ENCODE measurements at regions not wholly inside any gene's neighbourhood (a gene's known extent, or its start where the extent isn't known, plus 50 kb on each side); places are given as distances from the start of the nearest gene placed in this dataset.

DNA sequence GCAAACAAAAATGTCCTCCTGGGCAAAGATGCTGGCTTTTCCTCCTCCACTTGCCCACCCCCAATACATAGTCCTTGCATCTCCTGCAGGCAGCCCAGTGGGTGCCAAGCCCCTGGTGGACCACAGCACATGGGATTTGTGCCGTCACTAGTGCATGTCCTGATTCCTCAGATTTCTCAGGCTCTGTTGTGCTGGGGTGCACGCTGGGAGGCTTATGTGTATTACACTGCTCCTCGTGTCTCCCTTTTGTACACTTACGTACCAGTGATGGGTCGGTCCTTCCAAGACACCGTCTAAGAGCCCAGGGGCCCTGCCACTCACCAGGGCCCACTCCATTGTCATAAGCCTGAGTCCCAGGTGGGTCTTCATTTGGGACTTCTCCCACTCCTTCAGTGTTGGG is 70.1 kb downstream of the PLXNA1 start:
- ATAC-seq = no peak
- Mint-ChIP-seq H3K27ac (no peak overlapping the region), H3K27me3 (peaks cover 4 to 37% (median 6%) of the 10 kb centered on the region in 5 donors), H3K4me1 (peaks cover 0 to 1% (median 0%) of the 10 kb centered on the region in 4 donors), H3K4me3 (no peak overlapping the region), H3K36me3 (peaks cover 0 to 7% (median 0%) of the 10 kb centered on the region in 3 donors), H3K9me3 (peaks cover 0 to 40% (median 17%) of the 10 kb centered on the region in 9 donors)
- POLR2A ChIA-PET = no interaction called here
- peak in 1 of 10 donors; percentile 2 for DNase-seq

- ATAC-seq = no peak
- Mint-ChIP-seq H3K36me3 (peaks cover 0 to 7% (median 0%) of the 10 kb centered on the region in 3 donors), H3K9me3 (peaks cover 0 to 40% (median 13%) of the 10 kb centered on the region in 9 donors), H3K27me3 (peaks cover 2 to 32% (median 6%) of the 10 kb centered on the region in 5 donors), H3K4me3 (no peak overlapping the region), H3K4me1 (no peaks in the 10 kb centered on the region), H3K27ac (no peak overlapping the region)
- DNase-seq = peak in 1 of 10 donors; percentile 49
- POLR2A ChIA-PET = no interaction called here
Observed at GRCh38 chr3:127053450-127053849, 70.5 kb downstream of the PLXNA1 start.

DNA sequence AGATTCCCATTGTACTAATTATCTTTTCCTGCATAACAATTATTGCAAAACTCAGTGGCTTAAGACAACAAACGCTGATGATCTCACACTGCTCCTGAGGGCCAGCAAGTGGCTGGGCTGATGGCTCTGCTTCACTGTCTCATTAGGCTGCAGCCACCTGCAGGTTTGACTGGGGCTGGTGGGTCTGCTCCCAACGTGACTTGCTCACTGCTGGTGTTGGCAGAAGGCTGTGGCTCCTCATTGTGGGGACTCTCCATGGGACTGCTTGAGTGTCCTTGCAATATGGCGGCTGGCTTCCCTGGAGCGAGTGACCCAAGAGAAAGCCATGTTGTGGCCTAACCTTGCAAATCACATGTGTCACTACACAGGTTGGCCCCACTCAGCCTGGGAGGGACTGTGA is 71.1 kb downstream of the PLXNA1 start:
- POLR2A ChIA-PET = no interaction called here
- H3K9me3 Mint-ChIP-seq = peaks cover 0 to 42% (median 12%) of the 10 kb centered on the region in 9 donors
- H3K4me3 Mint-ChIP-seq = no peak overlapping the region
- H3K27me3 Mint-ChIP-seq = peaks cover 2 to 27% (median 5%) of the 10 kb centered on the region in 5 donors
- peak in 1 of 10 donors; percentile 18 for DNase-seq
- H3K27ac Mint-ChIP-seq = no peak overlapping the region
- peaks cover 0 to 7% (median 0%) of the 10 kb centered on the region in 3 donors for H3K36me3 Mint-ChIP-seq
- H3K4me1 Mint-ChIP-seq = no peaks in the 10 kb centered on the region
- no peak for ATAC-seq

- Mint-ChIP-seq H3K4me1 (no peaks in the 10 kb centered on the region), H3K27me3 (peaks cover 0 to 17% (median 4%) of the 10 kb centered on the region in 5 donors), H3K27ac (no peak overlapping the region), H3K4me3 (no peak overlapping the region), H3K36me3 (peaks cover 0 to 7% (median 0%) of the 10 kb centered on the region in 3 donors), H3K9me3 (peaks cover 0 to 35% (median 12%) of the 10 kb centered on the region in 9 donors)
- POLR2A ChIA-PET = no interaction called here
- DNase-seq (peak in 1 of 10 donors; percentile 58), ATAC-seq (no peak)
Observed at GRCh38 chr3:127056281-127056680, 73.4 kb downstream of the PLXNA1 start.

DNA sequence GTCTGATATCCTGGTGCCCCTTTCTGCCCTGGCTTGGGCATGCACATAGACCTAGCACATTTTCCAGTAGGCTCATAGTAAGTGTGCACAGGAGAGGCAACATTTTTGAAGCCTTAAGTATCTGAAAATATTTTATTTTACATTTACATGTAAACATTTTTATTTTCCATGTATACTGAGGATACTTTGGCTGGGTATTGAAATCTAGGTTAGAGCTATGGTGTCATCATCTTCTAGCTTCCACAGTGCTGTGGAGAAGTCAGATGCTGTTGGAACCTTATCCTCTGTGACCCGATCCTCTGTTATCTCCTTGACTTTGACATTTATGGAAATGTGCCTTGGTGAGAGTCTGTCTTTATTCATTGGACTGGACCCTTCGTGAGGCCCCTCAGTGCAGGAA is 74.1 kb downstream of the PLXNA1 start:
- POLR2A ChIA-PET = no interaction called here
- no peak overlapping the region for H3K4me3 Mint-ChIP-seq
- peaks cover 0 to 35% (median 12%) of the 10 kb centered on the region in 9 donors for H3K9me3 Mint-ChIP-seq
- H3K27ac Mint-ChIP-seq = no peak overlapping the region
- no peak for DNase-seq
- H3K36me3 Mint-ChIP-seq = peaks cover 0 to 7% (median 0%) of the 10 kb centered on the region in 3 donors
- peaks cover 0 to 1% (median 0%) of the 10 kb centered on the region in 4 donors for H3K4me1 Mint-ChIP-seq
- no peak for ATAC-seq
- peaks cover 0 to 17% (median 4%) of the 10 kb centered on the region in 5 donors for H3K27me3 Mint-ChIP-seq

DNA sequence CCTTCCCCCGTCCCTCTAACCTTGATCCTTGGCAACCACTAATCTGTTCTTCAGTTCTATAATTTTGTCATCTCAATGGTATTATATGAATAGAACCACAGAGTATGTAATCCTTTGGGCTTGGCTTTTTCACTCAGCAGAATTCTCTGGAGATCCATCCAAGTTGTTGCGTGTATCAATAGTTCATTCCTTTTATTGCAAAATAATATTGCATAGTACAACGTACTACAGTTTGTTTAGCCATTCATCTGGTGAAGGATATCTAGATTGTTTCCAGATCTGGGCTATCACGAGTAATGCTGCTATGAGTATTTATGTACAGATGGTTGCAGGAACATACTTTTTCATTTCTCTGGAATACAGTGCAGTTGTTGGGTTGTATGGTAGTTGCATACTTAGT is 76.2 kb downstream of the PLXNA1 start:
- Mint-ChIP-seq H3K36me3 (peaks cover 0 to 7% (median 0%) of the 10 kb centered on the region in 3 donors), H3K27ac (no peak overlapping the region), H3K4me1 (peaks cover 0 to 1% (median 0%) of the 10 kb centered on the region in 4 donors), H3K4me3 (no peak overlapping the region), H3K27me3 (peaks cover 4 to 13% (median 6%) of the 10 kb centered on the region in 5 donors), H3K9me3 (peaks cover 0 to 35% (median 12%) of the 10 kb centered on the region in 9 donors)
- ATAC-seq = no peak
- POLR2A ChIA-PET = no interaction called here
- no peak for DNase-seq

DNA sequence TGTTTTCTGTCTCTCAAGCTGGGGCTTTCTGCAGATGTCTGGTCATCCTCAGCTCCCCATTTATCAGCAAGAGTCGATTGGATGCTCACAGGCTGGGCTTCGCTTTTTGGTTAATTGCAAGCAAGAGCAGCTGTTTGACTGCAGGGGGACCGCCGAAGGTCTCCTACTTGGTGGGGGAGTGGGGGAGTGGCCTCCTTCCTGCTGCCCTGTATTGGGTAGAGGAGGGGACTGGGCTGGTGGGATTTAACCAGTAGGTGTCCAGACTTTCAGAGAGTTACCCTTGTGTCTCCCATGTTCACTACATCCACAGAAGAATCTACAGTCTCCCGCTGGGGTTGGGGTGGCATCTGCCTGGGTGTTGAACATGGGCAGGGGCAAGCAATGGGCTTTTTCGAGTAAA is 78.7 kb downstream of the PLXNA1 start:
- Mint-ChIP-seq H3K36me3 (peaks cover 0 to 7% (median 0%) of the 10 kb centered on the region in 3 donors), H3K9me3 (peaks cover 0 to 27% (median 11%) of the 10 kb centered on the region in 9 donors), H3K4me3 (no peak overlapping the region), H3K27ac (no peak overlapping the region), H3K4me1 (peaks cover 0 to 1% (median 0%) of the 10 kb centered on the region in 4 donors), H3K27me3 (peaks cover 2 to 24% (median 14%) of the 10 kb centered on the region in 5 donors)
- ATAC-seq (no peak), DNase-seq (peak in 1 of 10 donors; percentile 13)
- POLR2A ChIA-PET = no interaction called here

GRCh38 chr3:127062926-127063325 is 80.0 kb downstream of the PLXNA1 start:
- peak in 1 of 10 donors; percentile 27 for DNase-seq

GRCh38 chr3:127063916-127064315 is 81.0 kb downstream of the PLXNA1 start:
- Mint-ChIP-seq H3K36me3 (no peaks in the 10 kb centered on the region), H3K4me1 (peaks cover 0 to 1% (median 0%) of the 10 kb centered on the region in 4 donors)

More at GRCh38 chr3:127062926-127063325, 80.0 kb downstream of the PLXNA1 start:
- no peak for ATAC-seq
- H3K9me3 Mint-ChIP-seq = peaks cover 0 to 15% (median under 1%) of the 10 kb centered on the region in 9 donors
- POLR2A ChIA-PET = no interaction called here
- no peak overlapping the region for H3K27ac Mint-ChIP-seq
- no peaks in the 10 kb centered on the region for H3K36me3 Mint-ChIP-seq
- peaks cover 0 to 1% (median 0%) of the 10 kb centered on the region in 4 donors for H3K4me1 Mint-ChIP-seq
- H3K27me3 Mint-ChIP-seq = peaks cover 6 to 31% (median 18%) of the 10 kb centered on the region in 5 donors
- no peak overlapping the region for H3K4me3 Mint-ChIP-seq

GRCh38 chr3:127064391-127065137 is 81.6 kb downstream of the PLXNA1 start:
- Mint-ChIP-seq H3K27ac (no peak overlapping the region), H3K36me3 (no peaks in the 10 kb centered on the region), H3K4me1 (peaks cover 0 to 1% (median 0%) of the 10 kb centered on the region in 4 donors), H3K27me3 (peaks cover 6 to 31% (median 24%) of the 10 kb centered on the region in 5 donors), H3K9me3 (peaks cover 0 to 6% (median 0%) of the 10 kb centered on the region in 9 donors), H3K4me3 (no peak overlapping the region)
- peak in 1 of 10 donors; percentile 28 for DNase-seq
- no peak for ATAC-seq
- POLR2A ChIA-PET = no interaction called here

More at GRCh38 chr3:127063916-127064315, 81.0 kb downstream of the PLXNA1 start:
- DNase-seq (peak in 1 of 10 donors; percentile 27), ATAC-seq (no peak)
- POLR2A ChIA-PET = no interaction called here
- peaks cover 6 to 31% (median 19%) of the 10 kb centered on the region in 5 donors for H3K27me3 Mint-ChIP-seq
- peaks cover 0 to 6% (median 0%) of the 10 kb centered on the region in 9 donors for H3K9me3 Mint-ChIP-seq
- H3K27ac Mint-ChIP-seq = no peak overlapping the region
- no peak overlapping the region for H3K4me3 Mint-ChIP-seq

DNA sequence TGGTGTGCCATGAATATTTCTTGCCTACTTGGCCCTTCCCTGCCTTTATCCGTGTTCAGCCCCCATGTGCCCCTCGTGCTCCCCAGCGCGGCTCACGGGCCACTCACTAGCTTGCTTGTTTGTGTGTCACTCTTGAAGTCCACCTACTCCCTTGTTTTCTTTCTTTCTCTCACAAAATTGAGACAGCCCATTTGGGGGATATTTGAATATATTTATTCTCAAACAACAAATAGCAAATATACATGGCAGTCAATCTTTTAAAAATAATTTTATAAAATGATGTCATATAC is 82.2 kb downstream of the PLXNA1 start:
- POLR2A ChIA-PET = no interaction called here
- Mint-ChIP-seq H3K9me3 (peaks cover 0 to 1% (median 0%) of the 10 kb centered on the region in 9 donors), H3K4me1 (peaks cover 0 to 1% (median 0%) of the 10 kb centered on the region in 4 donors), H3K27ac (no peak overlapping the region), H3K36me3 (no peaks in the 10 kb centered on the region), H3K27me3 (peaks cover 6 to 31% (median 24%) of the 10 kb centered on the region in 5 donors), H3K4me3 (no peak overlapping the region)
- DNase-seq (no peak), ATAC-seq (no peak)

- POLR2A ChIA-PET = no interaction called here
- ATAC-seq (no peak), DNase-seq (peak in 1 of 10 donors; percentile 21)
- peaks cover 0 to 1% (median 0%) of the 10 kb centered on the region in 4 donors for H3K4me1 Mint-ChIP-seq
- H3K36me3 Mint-ChIP-seq = no peaks in the 10 kb centered on the region
- no peak overlapping the region for H3K27ac Mint-ChIP-seq
- no peak overlapping the region for H3K4me3 Mint-ChIP-seq
- H3K27me3 Mint-ChIP-seq = peaks cover 6 to 31% (median 24%) of the 10 kb centered on the region in 5 donors
- H3K9me3 Mint-ChIP-seq = no peaks in the 10 kb centered on the region
Observed at GRCh38 chr3:127065561-127066290, 82.8 kb downstream of the PLXNA1 start.

- Mint-ChIP-seq H3K9me3 (no peaks in the 10 kb centered on the region), H3K4me3 (no peak overlapping the region), H3K4me1 (peaks cover 0 to 2% (median 0%) of the 10 kb centered on the region in 4 donors), H3K27me3 (peaks cover 6 to 34% (median 28%) of the 10 kb centered on the region in 5 donors), H3K36me3 (no peaks in the 10 kb centered on the region), H3K27ac (no peak overlapping the region)
- DNase-seq = peak in 1 of 10 donors; percentile 18
- ATAC-seq = no peak
- POLR2A ChIA-PET = no interaction called here
Observed at GRCh38 chr3:127066635-127067034, 83.7 kb downstream of the PLXNA1 start.

All from naive thymus-derived CD8-positive, alpha-beta T cell (primary cell).